G401 (cell line): ENCODE measurements at regions not wholly inside any gene's neighbourhood (a gene's known extent, or its start where the extent isn't known, plus 50 kb on each side); places are given as distances from the start of the nearest gene placed in this dataset.
"Not testable (repeated sequence)": the region's sequence is repeated elsewhere in the genome, so short reads cannot be mapped to it uniquely, and the experiment has no call there.

Source experiments
- DNase-seq: peaks from one replicate; pipeline ENCODE4 v3.0.0-alpha.2; 2015; ENCODE audit warnings: low spot score
- in situ Hi-C: cut with HindIII; loops from 2 replicates; pipeline ENCODE4 v1.10.0; 2016; ENCODE audit warnings: low sequenced_read_pairs, mixed read lengths

DNA sequence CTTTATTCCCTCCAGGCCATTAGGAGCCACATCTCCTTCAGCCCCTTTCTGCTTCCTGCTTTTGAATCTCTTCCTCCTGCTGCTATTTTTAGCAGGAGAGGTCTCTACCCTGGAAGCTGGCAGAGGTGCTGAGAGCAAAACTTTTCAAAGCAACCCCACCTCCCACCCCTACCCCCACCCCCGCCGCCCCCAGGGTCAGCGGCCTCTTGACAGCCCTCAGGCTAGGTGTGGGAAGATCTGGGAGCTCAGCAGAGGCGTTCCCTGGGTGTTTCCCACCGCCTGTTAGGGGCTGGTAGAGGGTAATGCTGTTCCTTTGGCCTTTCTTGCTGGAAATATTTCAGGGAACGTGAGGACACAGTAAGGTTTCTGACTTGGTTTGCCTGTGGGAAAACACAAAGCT lies 112.5 kb upstream of the CACHD1 start:
- in situ Hi-C loops = no loop called here
- no peak for DNase-seq

DNA sequence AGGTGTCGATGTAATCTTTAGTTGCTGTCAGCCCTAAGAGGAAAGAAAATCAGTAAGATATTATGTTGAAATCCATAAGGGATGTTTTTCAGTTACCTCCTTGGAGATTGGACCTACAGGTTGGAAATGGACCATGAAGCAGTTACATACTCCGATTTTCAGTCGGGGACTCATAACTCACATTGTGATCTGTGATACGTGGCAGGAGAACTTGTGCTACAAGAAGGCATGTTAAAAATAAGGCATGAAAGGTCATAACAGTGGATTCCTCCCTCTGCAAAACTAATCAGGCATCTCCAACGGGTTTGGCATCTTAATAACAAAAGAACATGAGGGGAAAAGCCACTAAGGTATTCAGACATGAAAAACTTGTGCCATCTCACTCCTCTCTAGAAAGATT lies 111.2 kb upstream of the CACHD1 start:
- DNase-seq = no peak
- in situ Hi-C loops = no loop called here

DNA sequence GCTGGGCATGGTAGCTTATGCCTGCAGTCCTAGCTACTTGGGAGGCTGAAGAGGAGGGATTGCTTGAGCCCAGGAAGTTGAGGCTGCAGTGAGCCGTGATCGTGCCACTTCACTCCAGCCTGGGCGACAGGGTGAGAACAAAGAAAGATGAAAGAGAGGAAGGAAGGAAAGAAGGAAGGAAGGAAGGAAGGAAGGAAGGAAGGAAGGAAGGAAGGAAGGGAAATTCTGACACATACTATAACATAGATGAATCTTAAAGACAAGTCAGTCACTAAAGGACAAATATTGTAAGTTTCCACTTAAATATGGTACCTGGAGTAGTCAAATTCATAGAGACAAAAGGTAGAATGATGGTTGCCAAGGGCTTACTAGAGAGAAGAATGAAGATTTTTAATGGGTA lies 108.0 kb upstream of the CACHD1 start:
- DNase-seq = no peak
- in situ Hi-C loops = no loop called here

DNA sequence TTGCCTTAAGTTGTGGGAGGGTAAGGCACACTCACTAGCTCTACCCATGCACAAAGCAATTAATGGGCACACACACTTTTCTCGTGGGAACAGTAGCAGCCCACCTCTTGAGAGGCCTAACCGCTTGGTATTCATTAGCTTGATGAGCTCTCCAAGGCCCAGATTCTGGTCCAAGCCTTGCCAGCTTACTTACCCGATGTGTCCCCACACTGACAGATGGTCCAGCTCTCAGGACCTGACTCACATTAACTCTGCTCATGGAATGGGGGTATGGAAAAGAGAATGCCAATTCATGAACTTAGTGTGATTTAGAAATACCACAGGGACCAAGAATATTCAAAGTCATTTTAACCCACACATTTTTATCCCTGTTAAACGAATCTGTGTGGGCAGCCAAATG lies 106.8 kb upstream of the CACHD1 start:
- in situ Hi-C loops = no loop called here
- peak; percentile 32 for DNase-seq

DNA sequence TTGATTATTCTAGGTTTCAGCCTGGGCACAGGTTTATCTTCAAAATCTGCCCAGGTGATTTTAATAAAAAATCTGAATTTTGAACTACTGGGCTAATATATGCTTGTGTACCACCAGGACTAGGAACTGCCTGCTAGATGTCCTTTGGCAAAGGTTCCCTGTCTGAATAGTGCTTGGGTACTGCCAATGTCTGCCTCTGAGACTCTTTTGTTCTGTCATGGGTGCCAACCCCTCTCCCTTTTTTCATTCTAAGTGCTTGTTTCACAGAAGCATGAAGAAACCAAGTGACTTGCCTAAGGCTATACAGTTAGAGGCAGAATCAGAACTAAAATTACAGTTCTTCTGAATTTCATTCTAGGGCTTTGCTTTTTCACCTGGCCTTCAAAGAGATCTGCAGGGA lies 106.3 kb upstream of the CACHD1 start:
- in situ Hi-C loops = no loop called here

DNA sequence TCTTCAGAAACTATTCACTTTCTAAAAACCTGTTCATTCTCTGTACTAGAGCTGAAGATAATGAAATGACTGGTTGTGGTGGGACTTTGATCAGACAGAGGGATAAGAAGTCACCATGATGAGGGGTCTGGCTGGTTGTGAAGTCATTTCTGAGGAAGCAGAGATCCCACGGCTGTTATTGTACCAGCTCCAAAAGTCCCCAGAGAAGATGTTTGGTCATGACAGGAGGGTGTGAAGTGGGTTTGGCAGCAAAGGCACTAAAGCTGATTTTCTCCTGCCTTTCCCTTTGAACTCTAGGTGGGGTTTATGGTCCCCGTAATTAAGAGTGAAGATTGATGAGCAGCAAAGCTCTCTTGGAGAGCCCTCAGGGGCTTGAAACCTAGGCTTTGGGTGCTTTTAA lies 103.1 kb upstream of the CACHD1 start:
- in situ Hi-C loops = no loop called here
- no peak for DNase-seq

More for the DNA sequence above, 106.3 kb upstream of the CACHD1 start:
- DNase-seq = peak; percentile 14

DNA sequence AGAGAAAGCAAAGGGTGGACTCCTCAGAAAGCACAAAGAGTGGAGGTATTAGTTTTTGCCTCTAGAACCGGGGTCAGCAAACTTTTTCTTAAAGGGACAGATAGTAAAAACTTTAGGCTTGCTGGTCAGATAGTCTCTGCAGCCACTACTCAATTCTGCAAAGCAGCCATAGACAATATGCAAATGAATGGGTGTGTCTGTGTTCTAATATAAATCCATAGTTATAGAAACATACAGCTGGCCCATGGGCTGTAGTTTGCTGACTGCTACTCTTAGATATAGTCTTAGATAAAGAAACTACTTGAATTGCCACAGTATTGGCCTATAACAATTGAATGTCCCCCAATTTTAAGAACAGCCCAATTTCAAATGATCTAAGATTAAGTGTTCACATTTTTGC lies 101.6 kb upstream of the CACHD1 start:
- in situ Hi-C loops = no loop called here
- no peak for DNase-seq

DNA sequence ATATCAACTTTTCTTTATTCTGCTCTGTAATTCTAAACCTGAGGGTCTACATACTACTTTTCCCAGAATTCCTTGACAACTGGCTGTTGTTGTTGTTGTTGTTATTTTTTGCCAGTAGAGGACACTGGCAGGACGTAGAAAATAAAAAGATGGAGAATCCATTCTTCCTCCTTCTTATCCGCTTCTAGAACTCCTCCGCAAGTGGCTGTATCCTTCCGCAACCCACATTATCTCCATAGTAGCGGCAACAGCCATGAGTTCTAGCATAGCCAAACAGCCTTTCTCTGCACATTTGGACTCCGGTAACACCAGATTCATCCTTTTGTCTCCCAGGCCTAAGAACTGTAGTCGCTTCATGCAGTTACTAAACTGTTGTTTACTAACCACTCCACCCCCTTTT lies 91.1 kb upstream of the CACHD1 start:
- in situ Hi-C loops = no loop called here
- DNase-seq = no peak

DNA sequence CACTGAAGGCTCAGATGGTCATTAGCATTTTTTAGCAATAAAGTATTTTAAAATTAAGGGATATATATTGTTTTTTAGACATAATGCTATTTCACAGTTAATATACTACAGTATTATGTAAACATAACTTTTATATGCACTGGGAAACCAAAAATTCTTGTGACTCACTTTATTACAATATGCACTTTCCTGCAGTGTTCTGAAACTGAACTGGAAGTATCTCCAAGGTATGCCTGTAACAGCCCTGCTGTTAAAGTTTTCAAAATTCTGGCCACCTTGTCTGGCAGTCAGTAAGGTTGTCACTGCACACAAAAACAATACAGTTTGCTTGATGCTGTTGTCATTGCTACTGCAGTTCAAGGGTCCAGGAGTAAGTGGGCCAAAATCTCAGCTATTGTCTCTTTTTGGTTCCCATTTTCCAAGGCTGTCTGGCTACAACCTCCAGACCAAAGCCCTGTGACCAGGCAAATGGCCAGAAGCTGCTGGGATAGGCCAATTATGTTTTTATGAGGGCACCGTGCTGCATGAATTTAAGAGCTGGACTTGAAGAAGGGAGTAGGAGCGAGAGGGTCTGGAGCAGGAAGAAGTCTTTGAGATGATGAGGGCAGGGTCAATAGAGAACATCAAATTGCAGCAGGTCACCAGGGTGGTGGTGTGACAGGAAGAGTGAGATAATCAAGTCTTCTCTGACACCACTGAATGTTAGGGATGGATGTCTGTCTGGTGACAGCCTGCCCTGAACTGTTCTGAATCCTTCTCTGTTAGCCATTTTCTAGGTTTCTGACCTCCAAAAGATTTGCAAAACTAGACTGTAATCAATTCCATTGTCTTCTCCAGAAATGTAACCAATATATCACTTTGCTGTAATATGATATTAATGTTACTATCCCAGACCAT lies 82.3 kb upstream of the CACHD1 start:
- no peak for DNase-seq
- in situ Hi-C loops = no loop called here

DNA sequence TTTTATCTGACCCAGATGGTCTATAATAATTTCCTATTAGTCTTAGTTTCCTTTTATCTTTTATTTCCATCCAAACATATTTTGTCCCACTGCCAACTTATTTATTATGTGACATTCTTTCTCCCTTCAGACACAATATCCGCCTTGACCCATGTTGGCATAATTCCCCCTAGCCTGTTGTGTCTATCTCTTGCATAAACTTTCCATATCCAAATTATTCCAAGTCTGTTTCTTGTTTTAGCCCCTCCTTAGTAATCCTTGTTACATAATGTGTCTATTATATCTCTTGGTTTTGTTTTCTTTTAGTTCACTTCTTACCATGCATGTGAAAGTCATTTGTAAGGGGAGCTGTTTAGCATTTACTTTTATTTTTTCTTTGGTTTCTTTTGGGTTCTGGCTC lies 81.6 kb upstream of the CACHD1 start:
- DNase-seq = no peak
- in situ Hi-C loops = no loop called here

DNA sequence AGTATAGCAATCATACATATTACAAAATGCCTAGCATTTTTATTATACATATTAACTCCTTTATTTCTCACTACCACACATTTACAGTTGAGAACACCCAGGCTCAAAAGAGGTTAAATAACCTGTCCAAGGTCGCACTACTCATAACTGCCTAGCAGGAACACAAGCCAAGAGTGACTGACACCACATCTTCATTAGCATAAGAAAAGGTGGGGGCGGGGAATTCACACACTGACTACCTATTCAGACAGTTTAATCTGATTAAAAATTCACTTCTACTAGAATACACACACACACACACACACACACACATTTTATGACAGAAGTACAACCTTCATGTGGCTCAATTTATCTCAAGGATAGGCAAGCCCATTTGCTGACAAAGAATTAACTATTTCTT lies 77.8 kb upstream of the CACHD1 start:
- DNase-seq = no peak
- in situ Hi-C loops = no loop called here

DNA sequence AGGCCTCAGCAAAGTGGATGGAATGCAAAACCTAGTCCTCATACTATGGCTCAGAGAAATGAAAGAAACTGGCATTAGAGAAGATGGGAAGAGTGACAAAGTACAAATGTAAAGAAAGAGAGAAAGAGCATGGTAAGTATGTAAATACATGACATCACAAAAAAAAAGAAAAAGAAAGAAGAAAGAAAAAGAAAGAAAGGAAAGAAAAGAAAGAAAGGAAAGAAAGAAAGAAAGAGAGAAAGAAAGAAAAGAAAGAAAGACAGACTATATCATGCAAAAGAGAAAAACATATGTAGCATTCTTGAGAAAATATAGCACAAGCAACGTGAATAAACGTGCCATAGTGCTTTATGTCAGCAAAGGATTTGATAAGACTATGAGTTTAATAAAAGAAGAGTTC lies 76.1 kb upstream of the CACHD1 start:
- in situ Hi-C loops = no loop called here
- no peak for DNase-seq

DNA sequence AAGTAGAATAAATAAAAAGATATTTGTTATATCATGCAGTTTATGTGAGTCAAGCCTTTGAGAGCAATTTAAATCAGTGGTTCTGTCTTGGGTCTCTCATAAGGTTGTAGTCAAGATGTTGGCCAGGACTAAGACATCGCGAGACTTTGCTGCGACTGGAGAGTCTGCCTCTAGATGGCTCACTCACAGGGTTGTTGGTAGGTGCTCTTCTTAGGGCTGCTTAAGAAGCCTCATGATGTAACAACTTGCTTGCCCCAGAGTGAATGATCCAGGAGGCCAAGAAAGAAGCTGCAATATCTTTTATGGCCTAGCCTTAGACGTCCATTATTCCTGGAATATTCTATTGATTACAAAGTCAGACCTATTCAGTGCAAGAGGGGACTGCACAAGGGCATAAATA lies 73.1 kb upstream of the CACHD1 start:
- in situ Hi-C loops = no loop called here
- DNase-seq = no peak

DNA sequence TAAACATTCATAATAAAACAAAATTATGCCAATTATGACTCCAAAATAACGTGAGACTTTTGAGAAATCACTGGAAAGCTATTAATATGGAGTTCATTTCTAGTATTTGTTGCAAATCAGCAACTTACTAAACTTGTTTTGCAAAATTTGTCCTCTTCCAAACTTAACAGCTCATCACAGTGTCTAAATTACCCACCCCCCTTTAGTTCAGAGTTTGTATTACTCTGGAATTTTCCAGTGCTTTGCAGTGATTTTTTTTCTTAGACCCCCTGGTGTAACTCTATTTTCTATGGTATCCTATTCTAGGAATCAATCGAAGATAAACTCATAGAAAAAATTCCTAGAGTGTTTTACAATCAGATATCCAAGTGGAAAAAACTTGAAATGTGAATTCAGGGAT lies 72.4 kb upstream of the CACHD1 start:
- in situ Hi-C loops = no loop called here
- no peak for DNase-seq

DNA sequence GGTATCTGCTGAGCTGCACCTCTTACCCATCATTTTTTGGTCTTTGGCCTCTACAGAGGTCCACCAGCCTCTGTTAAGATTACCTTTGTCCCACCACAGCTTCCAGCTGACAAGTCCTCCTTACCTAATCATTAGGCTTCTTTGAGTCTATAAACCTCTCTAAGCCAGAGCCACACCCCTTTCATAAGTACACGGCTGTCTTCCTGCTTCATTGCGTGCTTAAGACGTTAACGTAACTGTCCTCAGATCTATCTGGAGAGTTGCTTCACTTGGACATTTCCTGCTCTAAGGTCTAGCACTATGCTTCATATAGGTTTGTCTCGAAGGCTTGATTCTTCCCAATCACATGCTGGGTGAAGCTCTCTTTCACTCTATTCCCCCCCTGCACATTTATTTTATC lies 71.0 kb upstream of the CACHD1 start:
- in situ Hi-C loops = no loop called here
- no peak for DNase-seq

DNA sequence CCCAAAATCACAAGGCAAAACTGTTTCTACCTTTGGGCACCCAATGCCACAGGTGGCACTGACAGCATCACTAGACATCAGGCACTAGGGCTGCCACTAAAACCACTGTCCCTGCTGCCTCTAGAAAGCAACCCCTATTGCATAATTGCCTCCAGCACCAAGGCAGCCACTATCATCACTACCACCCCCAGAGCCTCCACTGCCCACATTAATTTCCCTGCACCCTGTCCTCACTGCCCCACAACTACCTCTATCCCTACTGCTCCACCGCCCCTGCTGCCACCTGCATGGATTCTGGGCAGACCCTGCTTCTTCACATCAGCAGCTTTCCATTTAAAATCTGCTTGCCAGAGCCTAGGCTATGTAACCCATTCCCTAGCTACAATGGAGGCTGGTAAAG lies 68.6 kb upstream of the CACHD1 start:
- in situ Hi-C loops = no loop called here

DNA sequence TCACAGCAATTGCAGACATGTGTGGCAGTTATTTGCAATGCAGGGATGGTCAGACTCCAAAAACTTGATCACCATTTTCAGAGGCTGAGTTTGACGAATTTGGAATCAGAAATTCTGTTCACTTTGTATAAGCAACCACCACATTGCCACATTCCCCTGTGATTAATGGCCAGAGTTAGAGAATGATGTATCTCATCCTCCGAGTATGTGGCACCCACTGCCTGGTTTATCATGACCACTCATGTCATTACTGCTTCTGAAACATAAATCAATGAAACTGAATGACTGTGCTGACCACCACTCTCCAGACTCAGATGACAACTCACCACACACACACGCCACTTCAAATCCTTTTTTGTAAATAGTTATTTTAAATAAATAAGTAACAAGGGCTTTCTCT lies 66.6 kb upstream of the CACHD1 start:
- no peak for DNase-seq
- in situ Hi-C loops = no loop called here

More for the DNA sequence above, 68.6 kb upstream of the CACHD1 start:
- DNase-seq = no peak

DNA sequence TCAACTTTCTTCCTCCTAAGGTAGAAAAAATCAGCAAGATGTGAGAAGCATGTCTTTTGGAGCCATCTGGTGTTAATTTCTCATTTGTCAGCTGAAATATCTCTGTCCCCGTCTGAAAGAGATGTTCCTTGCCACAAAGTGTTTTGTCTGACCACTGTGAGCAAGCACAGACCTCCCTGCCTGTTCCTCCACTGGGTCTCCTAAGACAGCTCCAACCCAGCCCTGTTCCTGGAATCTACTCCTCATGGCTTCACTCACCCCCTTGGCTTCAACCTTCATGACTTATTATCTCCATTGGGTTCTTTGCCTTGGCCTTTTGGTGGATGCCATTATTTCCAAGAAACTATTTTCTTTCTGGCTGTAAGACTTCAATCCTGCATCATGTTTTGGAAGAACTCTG lies 65.7 kb upstream of the CACHD1 start:
- in situ Hi-C loops = no loop called here
- DNase-seq = no peak

DNA sequence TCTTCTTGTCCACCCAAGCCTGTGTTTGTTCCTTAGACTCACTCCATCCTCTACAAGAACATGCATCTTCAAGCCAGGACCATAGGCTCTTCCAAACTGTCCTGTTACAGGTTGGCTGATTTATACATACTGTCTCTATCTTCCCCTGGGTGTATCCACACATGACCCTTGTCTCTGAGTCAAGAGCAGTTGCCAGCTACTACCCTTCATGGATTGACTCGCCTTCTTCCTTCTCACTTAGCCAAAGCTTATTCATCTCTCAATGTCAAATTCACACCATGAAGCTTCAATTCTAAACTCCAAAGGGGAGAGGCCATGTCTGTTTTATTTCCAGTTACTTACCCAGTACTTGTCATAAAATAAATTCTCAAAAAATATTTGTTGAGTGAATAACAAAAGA lies 64.1 kb upstream of the CACHD1 start:
- in situ Hi-C loops = no loop called here
- no peak for DNase-seq

DNA sequence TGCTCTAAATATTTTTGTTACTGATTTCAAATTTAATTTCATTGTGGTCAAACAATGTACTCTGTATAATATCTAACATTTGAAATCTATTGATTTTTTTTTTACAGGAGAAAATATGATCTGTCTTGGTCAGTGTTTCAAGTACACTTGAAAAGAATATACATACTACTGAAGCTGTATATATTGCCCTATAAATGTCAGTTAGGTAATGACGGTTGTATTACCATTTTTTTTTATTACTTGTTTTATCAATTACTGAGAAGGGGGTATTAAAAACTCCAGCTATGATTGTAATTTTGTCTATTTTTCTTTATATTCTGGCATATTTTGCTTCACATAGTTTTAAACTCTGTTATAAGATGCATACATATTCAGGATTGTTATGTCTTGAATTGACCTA lies 59.7 kb upstream of the CACHD1 start:
- no peak for DNase-seq
- in situ Hi-C loops = no loop called here

DNA sequence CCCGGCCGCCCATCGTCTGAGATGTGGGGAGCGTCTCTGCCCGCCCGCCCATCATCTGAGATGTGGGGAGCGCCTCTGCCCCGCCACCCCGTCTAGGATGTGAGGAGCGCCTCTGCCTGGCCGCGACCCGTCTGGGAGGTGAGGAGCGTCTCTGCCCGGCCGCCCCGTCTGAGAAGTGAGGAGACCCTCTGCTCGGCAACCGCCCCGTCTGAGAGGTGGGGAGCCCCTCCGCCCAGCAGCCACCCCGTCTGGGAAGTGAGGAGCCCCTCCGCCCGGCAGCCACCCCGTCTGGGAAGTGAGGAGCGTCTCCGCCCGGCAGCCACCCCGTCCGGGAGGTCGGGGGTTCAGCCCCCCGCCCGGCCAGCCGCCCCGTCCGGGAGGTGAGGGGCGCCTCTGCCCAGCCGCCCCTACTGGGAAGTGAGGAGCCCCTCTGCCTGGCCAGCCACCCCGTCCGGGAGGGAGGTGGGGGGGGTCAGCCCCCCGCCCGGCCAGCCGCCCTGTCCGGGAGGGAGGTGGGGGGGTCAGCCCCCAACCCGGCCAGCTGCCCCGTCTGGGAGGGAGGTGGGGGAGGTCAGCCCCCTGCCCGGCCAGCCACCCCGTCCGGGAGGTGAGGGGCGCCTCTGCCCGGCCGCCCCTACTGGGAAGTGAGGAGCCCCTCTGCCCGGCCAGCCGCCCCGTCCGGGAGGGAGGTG lies 54.9 kb upstream of the CACHD1 start:
- in situ Hi-C loops, DNase-seq: not testable (repeated sequence)
